Lower leg skin (tissue), 3 donors: ENCODE measurements at regions not wholly inside any gene's neighbourhood (a gene's known extent, or its start where the extent isn't known, plus 50 kb on each side); places are given as distances from the start of the nearest gene placed in this dataset.

Experiments used
- POLR2A ChIP-seq, 2 donors: fragments of 450-650 bp; IDR thresholded peaks; one replicate each; pipeline ENCODE4 v1.6.1; 2016 to 2017; ENCODE audit warnings: antibody characterized with exemption in 2 of 2, mild to moderate bottlenecking in 1 of 2, moderate library complexity in 1 of 2
- TF ChIP-seq, protein P1 (sequence below), 3 donors: fragments of 450-650 bp; IDR thresholded peaks; one replicate each; pipeline ENCODE4 v1.5.1; 2016; ENCODE audit warnings: antibody characterized with exemption in 3 of 3, mild to moderate bottlenecking in 3 of 3, moderate library complexity in 2 of 3

DNA sequence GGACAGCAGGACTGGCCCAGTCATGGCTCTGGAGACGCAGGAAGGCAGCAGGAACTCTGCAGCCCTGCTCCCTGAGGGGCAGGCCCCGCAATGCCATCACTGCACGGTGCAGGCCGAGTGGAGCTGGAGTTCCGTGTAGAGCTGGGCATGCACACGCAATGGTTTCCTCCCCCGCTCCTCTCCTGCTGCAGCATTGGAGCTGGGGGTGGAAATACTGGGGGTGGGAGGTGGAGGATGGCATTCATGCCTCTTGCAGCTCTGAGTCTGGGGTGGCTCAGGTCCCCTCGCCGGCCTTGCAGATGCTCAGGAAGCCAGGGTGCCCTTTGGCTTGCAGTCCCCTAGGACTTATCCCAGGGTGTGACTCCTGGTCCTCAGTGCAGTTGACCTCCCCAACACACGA lies 78.3 kb upstream of the ASB18 start:
- TF ChIP-seq, protein P1, sequence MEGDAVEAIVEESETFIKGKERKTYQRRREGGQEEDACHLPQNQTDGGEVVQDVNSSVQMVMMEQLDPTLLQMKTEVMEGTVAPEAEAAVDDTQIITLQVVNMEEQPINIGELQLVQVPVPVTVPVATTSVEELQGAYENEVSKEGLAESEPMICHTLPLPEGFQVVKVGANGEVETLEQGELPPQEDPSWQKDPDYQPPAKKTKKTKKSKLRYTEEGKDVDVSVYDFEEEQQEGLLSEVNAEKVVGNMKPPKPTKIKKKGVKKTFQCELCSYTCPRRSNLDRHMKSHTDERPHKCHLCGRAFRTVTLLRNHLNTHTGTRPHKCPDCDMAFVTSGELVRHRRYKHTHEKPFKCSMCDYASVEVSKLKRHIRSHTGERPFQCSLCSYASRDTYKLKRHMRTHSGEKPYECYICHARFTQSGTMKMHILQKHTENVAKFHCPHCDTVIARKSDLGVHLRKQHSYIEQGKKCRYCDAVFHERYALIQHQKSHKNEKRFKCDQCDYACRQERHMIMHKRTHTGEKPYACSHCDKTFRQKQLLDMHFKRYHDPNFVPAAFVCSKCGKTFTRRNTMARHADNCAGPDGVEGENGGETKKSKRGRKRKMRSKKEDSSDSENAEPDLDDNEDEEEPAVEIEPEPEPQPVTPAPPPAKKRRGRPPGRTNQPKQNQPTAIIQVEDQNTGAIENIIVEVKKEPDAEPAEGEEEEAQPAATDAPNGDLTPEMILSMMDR (IDR thresholded peaks at IDR 0.05): no peak
- TF ChIP-seq POLR2A (IDR thresholded peaks at IDR 0.05): no peak
